ENCODE measurements at regions not wholly inside any gene's neighbourhood (a gene's known extent, or its start where the extent isn't known, plus 50 kb on each side); places are given as distances from the start of the nearest gene placed in this dataset.

DNA sequence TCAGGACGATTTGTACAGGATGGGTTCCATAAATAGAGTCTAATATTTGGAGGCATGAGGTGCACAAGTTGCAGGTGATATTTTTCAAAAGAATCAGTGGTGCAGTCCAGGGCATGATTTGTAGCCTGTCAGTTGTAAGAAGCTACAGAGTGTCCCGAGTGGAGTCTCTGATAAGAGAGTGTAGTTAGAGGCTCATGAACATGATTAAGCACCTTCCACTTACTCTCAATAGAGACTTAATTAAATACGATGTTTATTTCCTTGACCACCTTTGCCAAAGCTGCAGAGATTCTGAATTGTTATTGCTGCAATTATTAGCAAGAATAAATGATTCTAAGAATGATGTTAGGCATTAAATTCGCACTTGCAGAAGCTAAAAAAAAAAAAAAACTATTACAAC, 218.4 kb upstream of the LRTM1 start:
- Histone ChIP-seq H3K4me2 (no peak overlapping the region), H3K4me3 (no peak overlapping the region), H3K4me1 (no peaks in the 10 kb centered on the region), H3K9me3 (no peaks in the 10 kb centered on the region), H3K27ac (no peak overlapping the region)
- DNase-seq (ENCODE audit: low read depth in 1 of 2, low spot score in 1 of 2) (no peak), FAIRE-seq (no peak), ATAC-seq (no peak)
- TF ChIP-seq RFX5 (IDR thresholded peaks at IDR 0.05) (no peak), EP300 (IDR thresholded peaks at IDR 0.05) (no peak), EHMT2 (IDR thresholded peaks at IDR 0.05; ENCODE audit: low read depth) (no peak), POLR2AphosphoS2 (conservative IDR thresholded peaks at IDR 0.05; ENCODE audit: low read length) (no peak), BHLHE40 (IDR thresholded peaks at IDR 0.05; ENCODE audit: low read depth, low read length) (no peak), NFE2L2 (conservative IDR thresholded peaks at IDR 0.05; ENCODE audit: low read length) (no peak), HOXB5 (CRISPR knock-in tag; IDR thresholded peaks at IDR 0.05) (no peak), RCOR1 (IDR thresholded peaks at IDR 0.05; ENCODE audit: low read depth, low read length) (no peak), TFCP2L1 (CRISPR knock-in tag; IDR thresholded peaks at IDR 0.05) (no peak)
- TF ChIP-seq, protein P1, sequence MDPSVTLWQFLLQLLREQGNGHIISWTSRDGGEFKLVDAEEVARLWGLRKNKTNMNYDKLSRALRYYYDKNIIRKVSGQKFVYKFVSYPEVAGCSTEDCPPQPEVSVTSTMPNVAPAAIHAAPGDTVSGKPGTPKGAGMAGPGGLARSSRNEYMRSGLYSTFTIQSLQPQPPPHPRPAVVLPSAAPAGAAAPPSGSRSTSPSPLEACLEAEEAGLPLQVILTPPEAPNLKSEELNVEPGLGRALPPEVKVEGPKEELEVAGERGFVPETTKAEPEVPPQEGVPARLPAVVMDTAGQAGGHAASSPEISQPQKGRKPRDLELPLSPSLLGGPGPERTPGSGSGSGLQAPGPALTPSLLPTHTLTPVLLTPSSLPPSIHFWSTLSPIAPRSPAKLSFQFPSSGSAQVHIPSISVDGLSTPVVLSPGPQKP (IDR thresholded peaks at IDR 0.05; ENCODE audit: low read depth, low read length) = no peak
- TF ChIP-seq, protein P2, sequence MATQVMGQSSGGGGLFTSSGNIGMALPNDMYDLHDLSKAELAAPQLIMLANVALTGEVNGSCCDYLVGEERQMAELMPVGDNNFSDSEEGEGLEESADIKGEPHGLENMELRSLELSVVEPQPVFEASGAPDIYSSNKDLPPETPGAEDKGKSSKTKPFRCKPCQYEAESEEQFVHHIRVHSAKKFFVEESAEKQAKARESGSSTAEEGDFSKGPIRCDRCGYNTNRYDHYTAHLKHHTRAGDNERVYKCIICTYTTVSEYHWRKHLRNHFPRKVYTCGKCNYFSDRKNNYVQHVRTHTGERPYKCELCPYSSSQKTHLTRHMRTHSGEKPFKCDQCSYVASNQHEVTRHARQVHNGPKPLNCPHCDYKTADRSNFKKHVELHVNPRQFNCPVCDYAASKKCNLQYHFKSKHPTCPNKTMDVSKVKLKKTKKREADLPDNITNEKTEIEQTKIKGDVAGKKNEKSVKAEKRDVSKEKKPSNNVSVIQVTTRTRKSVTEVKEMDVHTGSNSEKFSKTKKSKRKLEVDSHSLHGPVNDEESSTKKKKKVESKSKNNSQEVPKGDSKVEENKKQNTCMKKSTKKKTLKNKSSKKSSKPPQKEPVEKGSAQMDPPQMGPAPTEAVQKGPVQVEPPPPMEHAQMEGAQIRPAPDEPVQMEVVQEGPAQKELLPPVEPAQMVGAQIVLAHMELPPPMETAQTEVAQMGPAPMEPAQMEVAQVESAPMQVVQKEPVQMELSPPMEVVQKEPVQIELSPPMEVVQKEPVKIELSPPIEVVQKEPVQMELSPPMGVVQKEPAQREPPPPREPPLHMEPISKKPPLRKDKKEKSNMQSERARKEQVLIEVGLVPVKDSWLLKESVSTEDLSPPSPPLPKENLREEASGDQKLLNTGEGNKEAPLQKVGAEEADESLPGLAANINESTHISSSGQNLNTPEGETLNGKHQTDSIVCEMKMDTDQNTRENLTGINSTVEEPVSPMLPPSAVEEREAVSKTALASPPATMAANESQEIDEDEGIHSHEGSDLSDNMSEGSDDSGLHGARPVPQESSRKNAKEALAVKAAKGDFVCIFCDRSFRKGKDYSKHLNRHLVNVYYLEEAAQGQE (IDR thresholded peaks at IDR 0.05) = no peak
- TF ChIP-seq, protein P3, sequence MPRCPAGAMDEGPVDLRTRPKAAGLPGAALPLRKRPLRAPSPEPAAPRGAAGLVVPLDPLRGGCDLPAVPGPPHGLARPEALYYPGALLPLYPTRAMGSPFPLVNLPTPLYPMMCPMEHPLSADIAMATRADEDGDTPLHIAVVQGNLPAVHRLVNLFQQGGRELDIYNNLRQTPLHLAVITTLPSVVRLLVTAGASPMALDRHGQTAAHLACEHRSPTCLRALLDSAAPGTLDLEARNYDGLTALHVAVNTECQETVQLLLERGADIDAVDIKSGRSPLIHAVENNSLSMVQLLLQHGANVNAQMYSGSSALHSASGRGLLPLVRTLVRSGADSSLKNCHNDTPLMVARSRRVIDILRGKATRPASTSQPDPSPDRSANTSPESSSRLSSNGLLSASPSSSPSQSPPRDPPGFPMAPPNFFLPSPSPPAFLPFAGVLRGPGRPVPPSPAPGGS (IDR thresholded peaks at IDR 0.05) = no peak
- TF ChIP-seq, protein P4, sequence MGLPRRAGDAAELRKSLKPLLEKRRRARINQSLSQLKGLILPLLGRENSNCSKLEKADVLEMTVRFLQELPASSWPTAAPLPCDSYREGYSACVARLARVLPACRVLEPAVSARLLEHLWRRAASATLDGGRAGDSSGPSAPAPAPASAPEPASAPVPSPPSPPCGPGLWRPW (IDR thresholded peaks at IDR 0.05) = no peak
- TF ChIP-seq, protein P5, sequence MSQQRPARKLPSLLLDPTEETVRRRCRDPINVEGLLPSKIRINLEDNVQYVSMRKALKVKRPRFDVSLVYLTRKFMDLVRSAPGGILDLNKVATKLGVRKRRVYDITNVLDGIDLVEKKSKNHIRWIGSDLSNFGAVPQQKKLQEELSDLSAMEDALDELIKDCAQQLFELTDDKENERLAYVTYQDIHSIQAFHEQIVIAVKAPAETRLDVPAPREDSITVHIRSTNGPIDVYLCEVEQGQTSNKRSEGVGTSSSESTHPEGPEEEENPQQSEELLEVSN (IDR thresholded peaks at IDR 0.05; ENCODE audit: borderline replicate concordance, low read depth) = no peak
- 3% methylated on average over 4 of the region's 4 CpGs for WGBS (ENCODE audit: missing lambda C conversion rate)
- ChIA-PET CTCF (no interaction called here), POLR2A (no interaction called here)

DNA sequence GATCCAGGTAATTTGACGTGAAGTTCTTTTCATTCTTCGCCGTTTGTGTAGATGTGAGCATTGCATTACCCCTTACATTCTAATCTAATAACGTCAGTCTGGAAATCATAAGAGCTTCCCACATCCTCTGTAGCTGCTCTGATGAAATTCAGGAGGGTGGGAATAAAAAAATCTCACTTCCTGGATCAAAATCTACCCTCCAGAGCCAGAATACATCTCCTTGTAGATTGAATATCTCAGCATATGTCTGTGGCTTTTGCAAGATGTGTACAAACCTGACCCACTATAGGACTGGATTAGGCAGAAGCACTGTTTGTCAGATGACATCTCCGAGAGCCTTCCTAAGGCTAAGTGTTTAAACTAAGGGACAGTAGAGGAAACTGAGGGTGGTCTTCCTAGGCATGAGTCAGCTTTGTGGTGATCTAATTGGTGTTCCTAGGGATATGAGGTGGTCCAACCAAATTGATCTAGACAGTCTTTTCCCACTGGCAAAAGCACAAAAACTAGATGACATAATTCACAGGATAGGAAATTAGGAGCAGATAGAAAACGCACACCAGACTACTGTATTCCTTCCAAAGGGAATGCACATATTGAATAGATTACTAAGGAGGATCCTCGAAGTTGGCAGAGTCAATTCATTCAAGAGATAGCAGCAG, 216.3 kb upstream of the LRTM1 start:
- no peak for FAIRE-seq
- Histone ChIP-seq H3K27ac (no peak overlapping the region), H3K9me3 (no peaks in the 10 kb centered on the region), H3K4me1 (no peaks in the 10 kb centered on the region), H3K4me2 (no peak overlapping the region), H3K4me3 (no peak overlapping the region)
- ATAC-seq = no peak
- ChIA-PET POLR2A (no interaction called here), CTCF (no interaction called here)
- no peak for DNase-seq (ENCODE audit: low read depth in 1 of 2, low spot score in 1 of 2)
- WGBS (ENCODE audit: missing lambda C conversion rate) = 9% methylated on average over 7 of the region's 7 CpGs
- TF ChIP-seq FOXS1 (CRISPR knock-in tag; IDR thresholded peaks at IDR 0.05) = no peak
- TF ChIP-seq HOXB5 (CRISPR knock-in tag; IDR thresholded peaks at IDR 0.05) = no peak
- no peak for TF ChIP-seq NPAS2 (CRISPR knock-in tag; IDR thresholded peaks at IDR 0.05; ENCODE audit: borderline replicate concordance)
- no peak for TF ChIP-seq EHF (CRISPR knock-in tag; IDR thresholded peaks at IDR 0.05)
- no peak for TF ChIP-seq EP300 (IDR thresholded peaks at IDR 0.05)
- TF ChIP-seq, protein P6, sequence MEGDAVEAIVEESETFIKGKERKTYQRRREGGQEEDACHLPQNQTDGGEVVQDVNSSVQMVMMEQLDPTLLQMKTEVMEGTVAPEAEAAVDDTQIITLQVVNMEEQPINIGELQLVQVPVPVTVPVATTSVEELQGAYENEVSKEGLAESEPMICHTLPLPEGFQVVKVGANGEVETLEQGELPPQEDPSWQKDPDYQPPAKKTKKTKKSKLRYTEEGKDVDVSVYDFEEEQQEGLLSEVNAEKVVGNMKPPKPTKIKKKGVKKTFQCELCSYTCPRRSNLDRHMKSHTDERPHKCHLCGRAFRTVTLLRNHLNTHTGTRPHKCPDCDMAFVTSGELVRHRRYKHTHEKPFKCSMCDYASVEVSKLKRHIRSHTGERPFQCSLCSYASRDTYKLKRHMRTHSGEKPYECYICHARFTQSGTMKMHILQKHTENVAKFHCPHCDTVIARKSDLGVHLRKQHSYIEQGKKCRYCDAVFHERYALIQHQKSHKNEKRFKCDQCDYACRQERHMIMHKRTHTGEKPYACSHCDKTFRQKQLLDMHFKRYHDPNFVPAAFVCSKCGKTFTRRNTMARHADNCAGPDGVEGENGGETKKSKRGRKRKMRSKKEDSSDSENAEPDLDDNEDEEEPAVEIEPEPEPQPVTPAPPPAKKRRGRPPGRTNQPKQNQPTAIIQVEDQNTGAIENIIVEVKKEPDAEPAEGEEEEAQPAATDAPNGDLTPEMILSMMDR (IDR thresholded peaks at IDR 0.05) = no peak
- no peak for TF ChIP-seq TFCP2L1 (CRISPR knock-in tag; IDR thresholded peaks at IDR 0.05)
- TF ChIP-seq ZSCAN20 (CRISPR knock-in tag; IDR thresholded peaks at IDR 0.05) = no peak
- TF ChIP-seq CHD4 (IDR thresholded peaks at IDR 0.05; ENCODE audit: borderline replicate concordance) = no peak
- no peak for TF ChIP-seq CBX2 (IDR thresholded peaks at IDR 0.05; ENCODE audit: borderline replicate concordance, low read depth)
- TF ChIP-seq JUN (IDR thresholded peaks at IDR 0.05) = no peak
- no peak for TF ChIP-seq ZFP36 (IDR thresholded peaks at IDR 0.05; ENCODE audit: borderline replicate concordance, partially characterized antibody)
- no peak for TF ChIP-seq ZNF302 (CRISPR knock-in tag; IDR thresholded peaks at IDR 0.05)
- no peak for TF ChIP-seq RAD21 (conservative IDR thresholded peaks at IDR 0.05 in 1 of 2, IDR thresholded peaks at IDR 0.05 in 1 of 2)
- TF ChIP-seq HOXB13 (CRISPR knock-in tag; IDR thresholded peaks at IDR 0.05; ENCODE audit: low read depth) = no peak
- TF ChIP-seq, protein P1 (IDR thresholded peaks at IDR 0.05; ENCODE audit: low read depth, low read length) = no peak
